Inflammatory macrophage treated with lipopolysaccharide for 4 hours (primary cell): ENCODE measurements at regions not wholly inside any gene's neighbourhood (a gene's known extent, or its start where the extent isn't known, plus 50 kb on each side); places are given as distances from the start of the nearest gene placed in this dataset.

ENCODE experiments used
- DNase-seq: peaks from one replicate; pipeline ENCODE4 v3.0.0-alpha.2; 2020

- DNase-seq, result no peak
Observed at GRCh38 chr2:217717646-217718045, 285.1 kb downstream of the TNS1 start.

- no peak for DNase-seq
Observed at GRCh38 chr2:217715484-217715883, 287.3 kb downstream of the TNS1 start.

GRCh38 chr2:217714287-217714751 lies 288.5 kb downstream of the TNS1 start:
- DNase-seq, result peak; percentile 79

- peak; percentile 68 for DNase-seq
Observed at GRCh38 chr2:217713395-217714286, 289.2 kb downstream of the TNS1 start.

GRCh38 chr2:217712431-217712830 lies 290.4 kb downstream of the TNS1 start:
- DNase-seq, result no peak

GRCh38 chr2:217711188-217711587 lies 291.6 kb downstream of the TNS1 start:
- no peak for DNase-seq

GRCh38 chr2:217710211-217710765 lies 292.5 kb downstream of the TNS1 start:
- peak; percentile 55 for DNase-seq

- DNase-seq, result no peak
Observed at GRCh38 chr2:217709478-217710210, 293.2 kb downstream of the TNS1 start.

- DNase-seq, result no peak
Observed at GRCh38 chr2:217707131-217707611, 295.6 kb downstream of the TNS1 start.

- no peak for DNase-seq
Observed at GRCh38 chr2:217706513-217706912, 296.3 kb downstream of the TNS1 start.

- no peak for DNase-seq
Observed at GRCh38 chr2:217706095-217706494, 296.7 kb downstream of the TNS1 start.

GRCh38 chr2:217705461-217705860 lies 297.3 kb downstream of the TNS1 start:
- no peak for DNase-seq

GRCh38 chr2:217703999-217704398 lies 298.8 kb downstream of the TNS1 start:
- no peak for DNase-seq

GRCh38 chr2:217703102-217703501 lies 299.7 kb downstream of the TNS1 start:
- no peak for DNase-seq

- DNase-seq, result no peak
Observed at GRCh38 chr2:217701622-217702021, 301.2 kb downstream of the TNS1 start.

GRCh38 chr2:217698691-217699090 lies 304.1 kb downstream of the TNS1 start:
- DNase-seq, result no peak

- peak; percentile 92 for DNase-seq
Observed at GRCh38 chr2:217695033-217695520, 307.7 kb downstream of the TNS1 start.

GRCh38 chr2:217694291-217694690 lies 308.5 kb downstream of the TNS1 start:
- DNase-seq, result no peak

- DNase-seq, result no peak
Observed at GRCh38 chr2:217693363-217693762, 309.4 kb downstream of the TNS1 start.

GRCh38 chr2:217691920-217692666 lies 310.7 kb downstream of the TNS1 start:
- no peak for DNase-seq

- DNase-seq, result no peak
Observed at GRCh38 chr2:217691516-217691915, 311.3 kb downstream of the TNS1 start.

- no peak for DNase-seq
Observed at GRCh38 chr2:217689053-217689452, 313.7 kb downstream of the TNS1 start.

- no peak for DNase-seq
Observed at GRCh38 chr2:217688494-217688893, 314.3 kb downstream of the TNS1 start.
